ENCODE measurements at regions not wholly inside any gene's neighbourhood (a gene's known extent, or its start where the extent isn't known, plus 50 kb on each side); places are given as distances from the start of the nearest gene placed in this dataset.

DNA sequence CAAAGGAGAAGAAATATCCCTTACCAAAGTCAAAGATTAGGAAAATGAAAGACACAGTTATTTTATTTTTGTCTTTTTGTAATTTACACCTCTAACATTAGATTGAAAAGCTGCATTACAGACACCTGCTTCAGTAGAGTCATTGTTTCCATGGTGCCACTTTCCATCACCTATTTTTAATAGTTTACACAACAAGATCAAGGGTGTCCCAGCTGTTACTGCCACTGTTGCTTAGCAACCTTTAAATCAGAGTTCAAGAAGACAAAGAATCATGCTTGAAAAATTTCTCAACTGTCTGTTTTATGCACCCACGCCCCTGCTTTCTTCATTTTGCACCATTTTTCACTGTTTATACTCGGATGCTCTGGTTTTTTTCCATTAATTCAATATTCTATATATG lies 668.2 kb upstream of the GJE1 start:
- TF ChIP-seq, protein P1, sequence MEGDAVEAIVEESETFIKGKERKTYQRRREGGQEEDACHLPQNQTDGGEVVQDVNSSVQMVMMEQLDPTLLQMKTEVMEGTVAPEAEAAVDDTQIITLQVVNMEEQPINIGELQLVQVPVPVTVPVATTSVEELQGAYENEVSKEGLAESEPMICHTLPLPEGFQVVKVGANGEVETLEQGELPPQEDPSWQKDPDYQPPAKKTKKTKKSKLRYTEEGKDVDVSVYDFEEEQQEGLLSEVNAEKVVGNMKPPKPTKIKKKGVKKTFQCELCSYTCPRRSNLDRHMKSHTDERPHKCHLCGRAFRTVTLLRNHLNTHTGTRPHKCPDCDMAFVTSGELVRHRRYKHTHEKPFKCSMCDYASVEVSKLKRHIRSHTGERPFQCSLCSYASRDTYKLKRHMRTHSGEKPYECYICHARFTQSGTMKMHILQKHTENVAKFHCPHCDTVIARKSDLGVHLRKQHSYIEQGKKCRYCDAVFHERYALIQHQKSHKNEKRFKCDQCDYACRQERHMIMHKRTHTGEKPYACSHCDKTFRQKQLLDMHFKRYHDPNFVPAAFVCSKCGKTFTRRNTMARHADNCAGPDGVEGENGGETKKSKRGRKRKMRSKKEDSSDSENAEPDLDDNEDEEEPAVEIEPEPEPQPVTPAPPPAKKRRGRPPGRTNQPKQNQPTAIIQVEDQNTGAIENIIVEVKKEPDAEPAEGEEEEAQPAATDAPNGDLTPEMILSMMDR (IDR thresholded peaks at IDR 0.05; ENCODE audit: poor library complexity): no peak
- no peak for TF ChIP-seq EZH2 (IDR thresholded peaks at IDR 0.05; ENCODE audit: borderline replicate concordance)

Measured in hepatocyte (in vitro differentiated cells).